ENCODE measurements at regions not wholly inside any gene's neighbourhood (a gene's known extent, or its start where the extent isn't known, plus 50 kb on each side); places are given as distances from the start of the nearest gene placed in this dataset.

DNA sequence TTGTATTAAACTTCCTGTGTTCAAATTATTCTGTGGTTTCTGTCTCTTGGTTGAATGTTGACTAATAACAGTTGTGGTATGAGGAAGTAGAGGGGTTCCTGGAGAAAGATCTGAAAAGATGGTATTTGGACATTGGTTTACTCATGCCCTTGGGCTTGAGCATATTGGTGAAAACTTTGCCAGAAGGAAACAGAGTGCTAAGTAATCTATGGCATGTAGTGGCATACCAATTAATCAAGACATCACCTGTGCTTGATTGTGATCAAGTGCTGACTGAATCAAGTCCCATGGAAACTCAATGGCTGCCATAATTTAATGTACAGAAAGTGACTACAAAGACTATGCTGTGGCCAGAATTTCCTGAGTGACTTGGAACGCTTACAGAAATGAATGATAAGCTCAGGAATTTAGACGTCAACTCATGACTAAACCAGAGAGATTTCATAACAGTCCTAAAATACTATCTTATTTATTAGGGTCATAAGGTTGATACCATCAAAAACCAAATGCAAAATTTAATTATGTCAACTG, 2062.9 kb downstream of the ARAP2 start:
- H3K27ac ChIP-seq (ENCODE audit: low read depth in 2 of 2, low read length in 1 of 2), result no peak overlapping the region
- WGBS, 2 donors, result 42 to 48% methylated on average over 2 of the region's 2 CpGs
- H3K36me3 ChIP-seq (ENCODE audit: control insufficient read depth in 2 of 2, insufficient read depth in 2 of 2, low read length in 1 of 2), result no peaks in the 10 kb centered on the region
- no peaks in the 10 kb centered on the region for H3K4me1 ChIP-seq (ENCODE audit: control insufficient read depth in 2 of 2, insufficient read depth in 2 of 2, low read length in 1 of 2)
- H3K9me3 ChIP-seq (ENCODE audit: control insufficient read depth in 2 of 2, insufficient read depth in 1 of 2, low read depth in 1 of 2, low read length in 1 of 2), result no peaks in the 10 kb centered on the region
- H3K4me3 ChIP-seq (ENCODE audit: low read depth in 1 of 2, low read length in 2 of 2), result no peak overlapping the region
- no peaks in the 10 kb centered on the region for H3K27me3 ChIP-seq (ENCODE audit: control insufficient read depth in 1 of 2, insufficient read depth in 2 of 2, low read length in 2 of 2)

DNA sequence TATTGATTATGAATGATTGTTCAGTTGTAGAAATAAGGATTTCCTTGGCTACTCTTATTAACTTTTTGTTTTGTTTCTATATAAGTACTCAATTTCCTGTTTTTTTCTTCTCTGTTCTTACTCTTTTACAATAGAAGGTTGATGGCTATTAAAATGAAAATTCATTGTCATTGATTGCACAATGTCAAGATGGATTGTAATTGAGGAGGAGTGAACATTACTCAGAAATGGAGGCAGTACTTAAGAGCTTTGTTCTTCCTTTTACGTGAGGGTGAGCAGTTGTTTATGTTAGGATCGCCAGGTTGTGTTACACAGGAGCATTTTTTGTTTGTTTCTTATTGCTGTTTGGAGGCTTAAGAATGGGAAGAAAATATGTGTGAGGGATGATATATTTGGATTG, 2062.4 kb downstream of the ARAP2 start:
- Histone ChIP-seq H3K4me1 (ENCODE audit: control insufficient read depth in 2 of 2, insufficient read depth in 2 of 2, low read length in 1 of 2) (no peaks in the 10 kb centered on the region), H3K4me3 (ENCODE audit: low read depth in 1 of 2, low read length in 2 of 2) (no peak overlapping the region), H3K9me3 (ENCODE audit: control insufficient read depth in 2 of 2, insufficient read depth in 1 of 2, low read depth in 1 of 2, low read length in 1 of 2) (no peaks in the 10 kb centered on the region), H3K36me3 (ENCODE audit: control insufficient read depth in 2 of 2, insufficient read depth in 2 of 2, low read length in 1 of 2) (no peaks in the 10 kb centered on the region), H3K27me3 (ENCODE audit: control insufficient read depth in 1 of 2, insufficient read depth in 2 of 2, low read length in 2 of 2) (no peaks in the 10 kb centered on the region), H3K27ac (ENCODE audit: low read depth in 2 of 2, low read length in 1 of 2) (no peak overlapping the region)
- 49 to 53% methylated on average over 2 of the region's 2 CpGs for WGBS, 2 donors

DNA sequence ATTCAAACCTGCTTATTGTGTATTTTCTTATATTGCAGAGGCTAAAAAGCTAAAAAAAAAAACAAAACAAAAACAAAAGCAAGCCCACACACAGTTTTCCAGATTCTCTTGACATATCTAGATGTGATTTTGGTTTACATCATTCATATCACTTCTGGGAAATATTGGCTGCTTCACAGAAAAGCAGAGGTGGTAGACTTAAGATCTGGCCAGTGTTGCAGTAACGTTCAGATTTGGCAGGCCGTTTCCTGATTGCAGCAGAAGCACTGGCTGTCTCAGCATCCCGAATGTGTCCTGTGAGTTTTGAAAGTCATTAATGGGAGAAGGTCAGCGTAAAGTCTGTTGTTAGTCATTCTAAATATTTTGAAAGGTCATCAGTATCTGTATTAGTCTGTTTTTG, 2062.0 kb downstream of the ARAP2 start:
- Histone ChIP-seq H3K27me3 (ENCODE audit: control insufficient read depth in 1 of 2, insufficient read depth in 2 of 2, low read length in 2 of 2) (no peaks in the 10 kb centered on the region), H3K4me1 (ENCODE audit: control insufficient read depth in 2 of 2, insufficient read depth in 2 of 2, low read length in 1 of 2) (no peaks in the 10 kb centered on the region), H3K4me3 (ENCODE audit: low read depth in 1 of 2, low read length in 2 of 2) (no peak overlapping the region), H3K9me3 (ENCODE audit: control insufficient read depth in 2 of 2, insufficient read depth in 1 of 2, low read depth in 1 of 2, low read length in 1 of 2) (no peaks in the 10 kb centered on the region), H3K27ac (ENCODE audit: low read depth in 2 of 2, low read length in 1 of 2) (no peak overlapping the region), H3K36me3 (ENCODE audit: control insufficient read depth in 2 of 2, insufficient read depth in 2 of 2, low read length in 1 of 2) (no peaks in the 10 kb centered on the region)
- WGBS, 2 donors, result 63 to 71% methylated on average over 4 of the region's 4 CpGs

DNA sequence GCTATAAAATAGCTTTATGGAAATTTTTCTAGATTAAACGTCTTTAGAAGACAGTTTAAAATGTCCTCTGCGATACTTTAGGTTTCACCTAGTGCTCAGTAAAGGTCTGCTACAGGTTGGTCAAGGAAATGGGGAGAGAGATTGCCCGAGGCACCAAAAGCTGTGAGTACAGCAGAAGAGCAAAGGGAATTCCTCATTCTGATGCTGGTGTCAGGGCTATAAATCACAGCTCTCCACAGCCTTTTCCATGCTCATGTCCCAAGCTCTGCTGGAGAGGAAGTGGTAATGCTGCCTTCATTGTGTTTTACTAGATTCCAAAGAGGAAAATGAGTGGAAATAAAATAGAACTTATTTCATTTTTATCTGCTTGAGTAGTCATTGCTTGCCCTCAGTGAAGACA, 2060.4 kb downstream of the ARAP2 start:
- Histone ChIP-seq H3K36me3 (ENCODE audit: control insufficient read depth in 2 of 2, insufficient read depth in 2 of 2, low read length in 1 of 2) (no peaks in the 10 kb centered on the region), H3K4me1 (ENCODE audit: control insufficient read depth in 2 of 2, insufficient read depth in 2 of 2, low read length in 1 of 2) (no peaks in the 10 kb centered on the region)
- 61 to 78% methylated on average over 3 of the region's 3 CpGs for WGBS, 2 donors

DNA sequence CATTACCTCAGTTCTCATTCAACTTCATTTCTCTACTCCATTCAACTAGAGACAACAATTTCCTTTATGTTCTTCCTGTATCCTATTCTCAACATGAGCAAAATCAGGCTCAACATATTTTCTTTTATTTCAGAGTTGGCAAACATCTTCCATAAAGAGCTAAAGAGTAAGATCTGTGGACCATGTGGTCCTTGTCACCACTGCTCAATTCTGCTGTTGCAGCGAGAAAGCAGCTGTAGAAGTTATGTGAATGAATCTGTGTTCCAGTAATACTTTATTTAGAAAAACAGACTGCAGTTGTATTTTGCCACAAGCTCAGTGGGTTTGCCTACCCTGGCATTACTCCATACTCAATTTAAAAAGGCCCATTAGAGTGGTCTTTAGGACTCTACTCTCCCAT, 2057.3 kb downstream of the ARAP2 start:
- H3K9me3 ChIP-seq (ENCODE audit: control insufficient read depth in 2 of 2, insufficient read depth in 1 of 2, low read depth in 1 of 2, low read length in 1 of 2), result no peaks in the 10 kb centered on the region
- no peaks in the 10 kb centered on the region for H3K4me1 ChIP-seq (ENCODE audit: control insufficient read depth in 2 of 2, insufficient read depth in 2 of 2, low read length in 1 of 2)
- no peaks in the 10 kb centered on the region for H3K36me3 ChIP-seq (ENCODE audit: control insufficient read depth in 2 of 2, insufficient read depth in 2 of 2, low read length in 1 of 2)
- no peak overlapping the region for H3K27ac ChIP-seq (ENCODE audit: low read depth in 2 of 2, low read length in 1 of 2)
- no peaks in the 10 kb centered on the region for H3K27me3 ChIP-seq (ENCODE audit: control insufficient read depth in 1 of 2, insufficient read depth in 2 of 2, low read length in 2 of 2)
- no peak overlapping the region for H3K4me3 ChIP-seq (ENCODE audit: low read depth in 1 of 2, low read length in 2 of 2)
- 74 to 75% methylated on average over 1 of the region's 1 CpG for WGBS, 2 donors

More for the DNA sequence above, 2060.4 kb downstream of the ARAP2 start:
- Histone ChIP-seq H3K4me3 (ENCODE audit: low read depth in 1 of 2, low read length in 2 of 2) (no peak overlapping the region), H3K27ac (ENCODE audit: low read depth in 2 of 2, low read length in 1 of 2) (no peak overlapping the region), H3K9me3 (ENCODE audit: control insufficient read depth in 2 of 2, insufficient read depth in 1 of 2, low read depth in 1 of 2, low read length in 1 of 2) (no peaks in the 10 kb centered on the region), H3K27me3 (ENCODE audit: control insufficient read depth in 1 of 2, insufficient read depth in 2 of 2, low read length in 2 of 2) (no peaks in the 10 kb centered on the region)

DNA sequence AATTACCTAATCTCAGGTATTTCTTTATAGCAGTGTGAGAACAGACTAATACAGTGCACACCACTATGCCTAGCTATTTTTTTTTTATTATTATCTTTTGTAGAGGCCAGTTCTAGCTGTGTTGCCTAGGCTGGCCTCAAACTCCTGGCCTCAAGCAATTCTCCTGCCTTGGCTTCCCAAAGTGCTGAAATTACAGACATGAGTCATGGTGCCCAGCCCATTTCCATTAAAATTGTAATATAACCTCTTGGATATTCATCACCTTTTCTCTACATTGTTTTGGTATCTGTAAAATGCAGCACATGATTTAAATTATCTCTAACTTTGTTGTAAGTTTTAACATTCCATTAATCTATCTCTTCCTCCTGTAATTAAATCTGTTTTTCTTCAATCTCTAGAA, 2052.9 kb downstream of the ARAP2 start:
- no peak overlapping the region for H3K27ac ChIP-seq (ENCODE audit: low read depth in 2 of 2, low read length in 1 of 2)
- H3K27me3 ChIP-seq (ENCODE audit: control insufficient read depth in 1 of 2, insufficient read depth in 2 of 2, low read length in 2 of 2), result no peaks in the 10 kb centered on the region
- no peak overlapping the region for H3K4me3 ChIP-seq (ENCODE audit: low read depth in 1 of 2, low read length in 2 of 2)
- no peaks in the 10 kb centered on the region for H3K9me3 ChIP-seq (ENCODE audit: control insufficient read depth in 2 of 2, insufficient read depth in 1 of 2, low read depth in 1 of 2, low read length in 1 of 2)
- no peaks in the 10 kb centered on the region for H3K4me1 ChIP-seq (ENCODE audit: control insufficient read depth in 2 of 2, insufficient read depth in 2 of 2, low read length in 1 of 2)
- no peaks in the 10 kb centered on the region for H3K36me3 ChIP-seq (ENCODE audit: control insufficient read depth in 2 of 2, insufficient read depth in 2 of 2, low read length in 1 of 2)

DNA sequence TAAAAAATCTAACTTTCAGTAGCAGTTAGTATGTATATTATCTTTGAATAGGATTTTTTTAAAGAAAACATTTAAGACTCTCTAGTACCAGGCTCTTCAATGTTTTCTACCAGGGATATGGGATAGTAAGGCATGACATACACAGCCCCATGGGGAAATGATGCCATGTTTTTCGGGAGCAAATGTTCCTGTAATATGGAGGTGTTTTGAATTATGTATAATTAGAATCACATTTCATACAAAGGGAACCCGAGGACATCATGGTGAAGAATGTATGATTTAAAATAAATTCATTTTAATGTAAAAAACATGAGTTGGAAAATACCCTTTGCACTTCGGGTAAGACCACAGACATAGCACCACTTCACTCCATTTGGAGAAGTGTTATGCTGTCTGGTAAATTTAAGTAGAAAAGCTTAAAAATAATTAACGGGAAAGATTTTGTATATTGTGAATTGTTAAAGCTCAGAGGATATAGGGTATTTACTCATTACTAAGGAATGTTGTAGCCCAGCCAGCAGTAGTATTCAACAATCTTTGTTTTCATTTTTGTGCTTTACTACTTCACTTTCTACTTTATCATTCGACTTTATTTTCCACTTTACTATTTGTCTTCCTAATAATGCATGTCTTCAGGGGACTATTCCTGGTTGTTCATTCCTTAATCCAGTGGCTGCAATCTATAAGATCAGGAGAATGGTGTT, 2050.7 kb downstream of the ARAP2 start:
- H3K36me3 ChIP-seq (ENCODE audit: control insufficient read depth in 2 of 2, insufficient read depth in 2 of 2, low read length in 1 of 2), result no peaks in the 10 kb centered on the region
- no peaks in the 10 kb centered on the region for H3K9me3 ChIP-seq (ENCODE audit: control insufficient read depth in 2 of 2, insufficient read depth in 1 of 2, low read depth in 1 of 2, low read length in 1 of 2)
- WGBS, 2 donors, result 56 to 62% methylated on average over 5 of the region's 5 CpGs
- H3K27me3 ChIP-seq (ENCODE audit: control insufficient read depth in 1 of 2, insufficient read depth in 2 of 2, low read length in 2 of 2), result no peaks in the 10 kb centered on the region
- H3K4me1 ChIP-seq (ENCODE audit: control insufficient read depth in 2 of 2, insufficient read depth in 2 of 2, low read length in 1 of 2), result no peaks in the 10 kb centered on the region
- H3K27ac ChIP-seq (ENCODE audit: low read depth in 2 of 2, low read length in 1 of 2), result no peak overlapping the region
- H3K4me3 ChIP-seq (ENCODE audit: low read depth in 1 of 2, low read length in 2 of 2), result no peak overlapping the region

DNA sequence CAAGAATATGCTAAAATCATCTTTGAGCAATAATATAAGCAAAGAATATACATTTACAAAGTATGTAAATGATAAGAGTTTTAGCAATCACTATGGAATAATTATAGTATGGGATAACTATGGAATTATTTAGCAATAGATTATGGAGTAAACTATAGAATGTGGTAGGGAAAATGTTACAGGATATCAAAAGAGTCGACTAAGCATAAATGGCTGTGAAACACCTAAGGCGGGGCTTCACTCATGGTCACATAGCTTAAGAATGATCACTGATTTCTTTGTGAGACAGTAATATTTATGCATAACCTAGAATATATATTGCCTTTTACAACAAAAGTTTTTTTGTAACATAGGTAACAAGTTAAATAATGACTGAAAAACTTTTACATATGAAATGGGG, 2049.7 kb downstream of the ARAP2 start:
- no peaks in the 10 kb centered on the region for H3K27me3 ChIP-seq (ENCODE audit: control insufficient read depth in 1 of 2, insufficient read depth in 2 of 2, low read length in 2 of 2)
- 86 to 91% methylated on average over 2 of the region's 2 CpGs for WGBS, 2 donors
- H3K9me3 ChIP-seq (ENCODE audit: control insufficient read depth in 2 of 2, insufficient read depth in 1 of 2, low read depth in 1 of 2, low read length in 1 of 2), result no peaks in the 10 kb centered on the region
- H3K27ac ChIP-seq (ENCODE audit: low read depth in 2 of 2, low read length in 1 of 2), result no peak overlapping the region
- no peaks in the 10 kb centered on the region for H3K4me1 ChIP-seq (ENCODE audit: control insufficient read depth in 2 of 2, insufficient read depth in 2 of 2, low read length in 1 of 2)
- no peak overlapping the region for H3K4me3 ChIP-seq (ENCODE audit: low read depth in 1 of 2, low read length in 2 of 2)
- H3K36me3 ChIP-seq (ENCODE audit: control insufficient read depth in 2 of 2, insufficient read depth in 2 of 2, low read length in 1 of 2), result no peaks in the 10 kb centered on the region

DNA sequence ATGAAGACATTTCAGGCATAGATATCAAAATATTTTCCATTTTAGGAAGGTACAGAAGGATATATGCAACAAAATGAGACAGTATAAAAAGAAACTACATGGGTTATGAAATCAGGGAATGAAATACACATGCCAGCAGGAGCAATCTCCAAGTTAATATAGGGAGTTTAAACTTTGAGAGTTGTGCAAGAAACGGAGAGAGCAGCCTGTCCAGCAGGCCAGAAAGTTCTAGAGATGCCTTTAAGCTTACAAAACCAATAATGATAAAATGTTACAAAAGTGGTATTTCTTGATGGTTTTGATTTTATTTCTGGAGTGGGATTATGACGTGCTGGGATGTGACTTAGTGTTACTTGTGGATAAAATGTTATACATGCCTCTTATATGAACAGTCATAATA, 2047.9 kb downstream of the ARAP2 start:
- WGBS, 2 donors, result 64 to 79% methylated on average over 2 of the region's 2 CpGs
- Histone ChIP-seq H3K27ac (ENCODE audit: low read depth in 2 of 2, low read length in 1 of 2) (no peak overlapping the region), H3K4me3 (ENCODE audit: low read depth in 1 of 2, low read length in 2 of 2) (no peak overlapping the region), H3K4me1 (ENCODE audit: control insufficient read depth in 2 of 2, insufficient read depth in 2 of 2, low read length in 1 of 2) (no peaks in the 10 kb centered on the region), H3K27me3 (ENCODE audit: control insufficient read depth in 1 of 2, insufficient read depth in 2 of 2, low read length in 2 of 2) (no peaks in the 10 kb centered on the region), H3K36me3 (ENCODE audit: control insufficient read depth in 2 of 2, insufficient read depth in 2 of 2, low read length in 1 of 2) (no peaks in the 10 kb centered on the region), H3K9me3 (ENCODE audit: control insufficient read depth in 2 of 2, insufficient read depth in 1 of 2, low read depth in 1 of 2, low read length in 1 of 2) (no peaks in the 10 kb centered on the region)

DNA sequence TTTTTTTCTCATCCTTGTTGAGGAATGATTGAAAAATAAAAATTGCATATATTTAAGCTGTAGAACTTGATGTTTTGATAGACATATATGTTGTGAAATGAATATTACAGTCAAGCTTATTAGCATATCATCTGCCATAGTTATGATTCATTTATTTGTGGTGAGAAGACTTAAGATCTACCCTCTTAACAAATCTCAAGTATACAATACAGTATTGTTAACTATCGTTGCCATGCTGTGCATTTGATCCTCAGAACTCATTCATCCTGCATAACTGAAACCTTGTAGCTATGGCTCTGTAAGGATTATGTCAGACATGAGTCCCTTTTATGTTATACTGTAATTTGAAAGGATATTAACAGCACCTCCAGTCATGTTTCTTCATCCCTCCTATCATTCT, 2045.3 kb downstream of the ARAP2 start:
- H3K9me3 ChIP-seq (ENCODE audit: control insufficient read depth in 2 of 2, insufficient read depth in 1 of 2, low read depth in 1 of 2, low read length in 1 of 2), result no peaks in the 10 kb centered on the region
- no peaks in the 10 kb centered on the region for H3K4me1 ChIP-seq (ENCODE audit: control insufficient read depth in 2 of 2, insufficient read depth in 2 of 2, low read length in 1 of 2)
- 48 to 50% methylated on average over 1 of the region's 1 CpG for WGBS, 2 donors
- no peak overlapping the region for H3K27ac ChIP-seq (ENCODE audit: low read depth in 2 of 2, low read length in 1 of 2)
- H3K27me3 ChIP-seq (ENCODE audit: control insufficient read depth in 1 of 2, insufficient read depth in 2 of 2, low read length in 2 of 2), result no peaks in the 10 kb centered on the region
- no peaks in the 10 kb centered on the region for H3K36me3 ChIP-seq (ENCODE audit: control insufficient read depth in 2 of 2, insufficient read depth in 2 of 2, low read length in 1 of 2)
- H3K4me3 ChIP-seq (ENCODE audit: low read depth in 1 of 2, low read length in 2 of 2), result no peak overlapping the region

Data from esophagus (tissue), 2 donors.